ENCODE measurements at regions not wholly inside any gene's neighbourhood (a gene's known extent, or its start where the extent isn't known, plus 50 kb on each side); places are given as distances from the start of the nearest gene placed in this dataset.

- H3K27me3 ChIP-seq (ENCODE audit: control insufficient read depth, insufficient read depth, low read length) = no peaks in the 10 kb centered on the region
- Mint-ChIP-seq H3K27me3 (ENCODE audit: low read depth in 2 of 2) (no peaks in the 10 kb centered on the region), H3K27ac (no peak overlapping the region), H3K36me3 (no peaks in the 10 kb centered on the region), H3K4me3 (no peak overlapping the region), H3K4me1 (peaks cover 6 to 10% of the 10 kb centered on the region in 2 donors), H3K9me3 (no peaks in the 10 kb centered on the region)
- DNase-seq (no peak), ATAC-seq (no peak)
- no peak overlapping the region for H3K4me3 ChIP-seq (ENCODE audit: low read length)
- intact Hi-C loops (cut with micrococcal nuclease) = loop anchor here (10.0 kb wide), 1 partner anchor 1063 kb away; no protein-coding TSS in a partner anchor
- H3K9me3 ChIP-seq (ENCODE audit: control insufficient read depth, insufficient read depth, low read length) = no peaks in the 10 kb centered on the region
- no peaks in the 10 kb centered on the region for H3K4me1 ChIP-seq (ENCODE audit: control insufficient read depth, insufficient read depth, low read length)
- WGBS (ENCODE audit: insufficient coverage) = 93% methylated on average over 4 of the region's 5 CpGs
- H3K27ac ChIP-seq (ENCODE audit: low read length) = no peak overlapping the region
- TF ChIP-seq, protein P1, sequence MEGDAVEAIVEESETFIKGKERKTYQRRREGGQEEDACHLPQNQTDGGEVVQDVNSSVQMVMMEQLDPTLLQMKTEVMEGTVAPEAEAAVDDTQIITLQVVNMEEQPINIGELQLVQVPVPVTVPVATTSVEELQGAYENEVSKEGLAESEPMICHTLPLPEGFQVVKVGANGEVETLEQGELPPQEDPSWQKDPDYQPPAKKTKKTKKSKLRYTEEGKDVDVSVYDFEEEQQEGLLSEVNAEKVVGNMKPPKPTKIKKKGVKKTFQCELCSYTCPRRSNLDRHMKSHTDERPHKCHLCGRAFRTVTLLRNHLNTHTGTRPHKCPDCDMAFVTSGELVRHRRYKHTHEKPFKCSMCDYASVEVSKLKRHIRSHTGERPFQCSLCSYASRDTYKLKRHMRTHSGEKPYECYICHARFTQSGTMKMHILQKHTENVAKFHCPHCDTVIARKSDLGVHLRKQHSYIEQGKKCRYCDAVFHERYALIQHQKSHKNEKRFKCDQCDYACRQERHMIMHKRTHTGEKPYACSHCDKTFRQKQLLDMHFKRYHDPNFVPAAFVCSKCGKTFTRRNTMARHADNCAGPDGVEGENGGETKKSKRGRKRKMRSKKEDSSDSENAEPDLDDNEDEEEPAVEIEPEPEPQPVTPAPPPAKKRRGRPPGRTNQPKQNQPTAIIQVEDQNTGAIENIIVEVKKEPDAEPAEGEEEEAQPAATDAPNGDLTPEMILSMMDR (IDR thresholded peaks at IDR 0.05) = no peak
- no peaks in the 10 kb centered on the region for H3K36me3 ChIP-seq (ENCODE audit: control insufficient read depth, insufficient read depth, low read length)
These were observed 211.6 kb downstream of the TRIB2 start for GRCh38 chr2:12928197-12928774.

GRCh38 chr2:12928775-12929401 is 212.2 kb downstream of the TRIB2 start:
- Mint-ChIP-seq H3K36me3 (no peaks in the 10 kb centered on the region), H3K27ac (no peak overlapping the region), H3K4me1 (peaks cover 6 to 10% of the 10 kb centered on the region in 2 donors), H3K27me3 (ENCODE audit: low read depth in 2 of 2) (no peaks in the 10 kb centered on the region), H3K9me3 (no peaks in the 10 kb centered on the region), H3K4me3 (no peak overlapping the region)
- Histone ChIP-seq H3K4me1 (ENCODE audit: control insufficient read depth, insufficient read depth, low read length) (no peaks in the 10 kb centered on the region), H3K9me3 (ENCODE audit: control insufficient read depth, insufficient read depth, low read length) (no peaks in the 10 kb centered on the region), H3K4me3 (ENCODE audit: low read length) (no peak overlapping the region), H3K36me3 (ENCODE audit: control insufficient read depth, insufficient read depth, low read length) (no peaks in the 10 kb centered on the region), H3K27ac (ENCODE audit: low read length) (no peak overlapping the region), H3K27me3 (ENCODE audit: control insufficient read depth, insufficient read depth, low read length) (no peaks in the 10 kb centered on the region)
- no peak for ATAC-seq
- 40% methylated on average over 1 of the region's 4 CpGs for WGBS (ENCODE audit: insufficient coverage)
- intact Hi-C loops (cut with micrococcal nuclease) = loop anchor here (10.0 kb wide), 1 partner anchor 1064 kb away; no protein-coding TSS in a partner anchor
- TF ChIP-seq, protein P1 (IDR thresholded peaks at IDR 0.05) = no peak
- DNase-seq = no peak

DNA sequence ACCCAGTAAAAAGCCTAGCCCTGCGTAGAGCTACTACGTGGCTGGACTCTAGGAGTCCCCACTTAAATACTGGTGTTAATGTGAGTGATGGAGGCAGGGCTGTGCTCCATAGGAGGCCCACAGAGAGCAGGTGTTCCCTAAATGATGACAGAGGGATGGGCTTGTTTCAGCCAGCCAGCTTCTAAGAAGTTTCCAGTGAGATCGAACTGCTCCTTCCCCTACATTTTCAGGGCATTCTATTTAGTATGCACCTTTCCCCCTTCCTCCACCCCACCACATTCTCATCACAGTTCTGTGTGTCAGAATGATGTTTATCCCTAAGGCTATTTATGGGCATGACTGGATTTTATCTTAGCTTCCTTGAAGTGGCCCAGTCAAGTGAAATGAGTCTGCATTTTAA is 213.0 kb downstream of the TRIB2 start:
- no peaks in the 10 kb centered on the region for H3K9me3 Mint-ChIP-seq
- 76% methylated on average over 3 of the region's 3 CpGs for WGBS (ENCODE audit: insufficient coverage)
- H3K36me3 Mint-ChIP-seq = no peaks in the 10 kb centered on the region
- no peaks in the 10 kb centered on the region for H3K36me3 ChIP-seq (ENCODE audit: control insufficient read depth, insufficient read depth, low read length)
- ATAC-seq = no peak
- H3K4me3 Mint-ChIP-seq = no peak overlapping the region
- no peaks in the 10 kb centered on the region for H3K9me3 ChIP-seq (ENCODE audit: control insufficient read depth, insufficient read depth, low read length)
- H3K27me3 Mint-ChIP-seq (ENCODE audit: low read depth in 2 of 2) = peaks cover 0 to 5% of the 10 kb centered on the region in 2 donors
- peaks cover 6 to 10% of the 10 kb centered on the region in 2 donors for H3K4me1 Mint-ChIP-seq
- no peak overlapping the region for H3K27ac Mint-ChIP-seq
- intact Hi-C loops (cut with micrococcal nuclease) = loop anchor here (2.0 to 10.0 kb wide), 2 partner anchors 513 to 1065 kb away; no protein-coding TSS in a partner anchor
- no peaks in the 10 kb centered on the region for H3K4me1 ChIP-seq (ENCODE audit: control insufficient read depth, insufficient read depth, low read length)
- no peak overlapping the region for H3K4me3 ChIP-seq (ENCODE audit: low read length)
- TF ChIP-seq, protein P1 (IDR thresholded peaks at IDR 0.05) = no peak
- no peak for DNase-seq
- H3K27ac ChIP-seq (ENCODE audit: low read length) = no peak overlapping the region
- no peaks in the 10 kb centered on the region for H3K27me3 ChIP-seq (ENCODE audit: control insufficient read depth, insufficient read depth, low read length)

Measured in natural killer cell (primary cell).